Stimulated activated CD8-positive, alpha-beta memory T cell treated with anti-CD3 and anti-CD28 coated beads, Interleukin-12 subunit alpha, Interleukin-12 subunit beta, amount 100 ng/mL, for 1 hour (primary cell): ENCODE measurements at regions not wholly inside any gene's neighbourhood (a gene's known extent, or its start where the extent isn't known, plus 50 kb on each side); places are given as distances from the start of the nearest gene placed in this dataset.

Experiments
- DNase-seq: peaks from one replicate; pipeline ENCODE4 v3.0.0-alpha.2; 2020; ENCODE audit warnings: low read depth

DNA sequence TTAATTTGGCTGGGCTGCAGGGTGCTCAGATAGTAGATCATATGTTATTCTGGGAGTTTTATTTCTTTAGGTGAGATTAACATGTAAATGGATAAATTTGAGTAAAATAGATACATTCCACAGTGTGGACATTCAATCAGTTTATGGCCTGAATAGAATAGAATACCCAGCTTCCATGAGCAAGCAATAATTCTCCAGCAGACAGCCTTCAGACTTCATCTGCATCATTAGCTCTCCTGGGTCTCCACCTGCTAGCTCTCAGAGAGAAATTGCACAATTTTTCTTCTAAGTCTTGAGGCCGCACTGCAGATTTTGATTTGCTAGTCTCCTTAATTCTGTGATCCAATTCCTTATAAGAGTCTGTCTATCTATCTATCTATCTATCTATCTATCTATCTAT is 420.3 kb upstream of the BOD1L1 start:
- no peak for DNase-seq

DNA sequence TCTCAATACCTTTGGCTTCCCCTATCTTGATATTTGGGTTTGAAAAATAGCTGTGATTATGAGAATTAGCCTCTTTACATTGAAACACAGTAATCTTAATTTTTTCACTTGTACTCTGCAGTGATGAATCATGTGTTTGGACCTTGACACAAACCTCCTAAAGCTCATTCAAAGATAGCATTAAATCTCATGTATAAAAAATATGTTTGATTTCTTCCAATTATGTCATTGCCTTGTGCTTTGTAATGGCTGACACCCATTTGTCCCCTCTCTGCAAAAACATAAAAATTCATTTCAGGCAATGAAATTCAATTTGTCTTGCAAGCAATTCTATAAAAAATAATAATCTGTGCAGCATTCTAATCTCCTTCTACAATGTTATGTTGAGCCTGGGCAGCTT is 422.4 kb upstream of the BOD1L1 start:
- DNase-seq: no peak

DNA sequence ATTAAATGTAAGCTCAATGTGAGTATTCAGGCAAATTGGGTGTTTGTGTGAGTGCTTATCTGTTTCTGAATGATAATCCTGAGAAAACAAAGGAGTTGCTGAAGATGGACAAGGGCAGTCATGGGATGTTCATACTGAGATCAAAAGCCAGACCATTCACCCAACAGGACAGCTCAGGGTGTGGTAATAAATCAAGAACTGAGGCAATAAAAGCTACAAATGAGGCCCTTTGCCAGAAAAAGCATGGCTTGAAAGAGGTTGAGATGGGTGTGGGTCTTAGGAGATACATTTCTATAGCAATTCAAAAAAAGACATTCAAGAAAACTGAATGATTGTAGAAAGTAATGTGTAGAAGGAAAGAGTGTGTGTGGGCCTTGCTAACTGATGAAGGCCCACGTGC is 425.8 kb upstream of the BOD1L1 start:
- DNase-seq: no peak

DNA sequence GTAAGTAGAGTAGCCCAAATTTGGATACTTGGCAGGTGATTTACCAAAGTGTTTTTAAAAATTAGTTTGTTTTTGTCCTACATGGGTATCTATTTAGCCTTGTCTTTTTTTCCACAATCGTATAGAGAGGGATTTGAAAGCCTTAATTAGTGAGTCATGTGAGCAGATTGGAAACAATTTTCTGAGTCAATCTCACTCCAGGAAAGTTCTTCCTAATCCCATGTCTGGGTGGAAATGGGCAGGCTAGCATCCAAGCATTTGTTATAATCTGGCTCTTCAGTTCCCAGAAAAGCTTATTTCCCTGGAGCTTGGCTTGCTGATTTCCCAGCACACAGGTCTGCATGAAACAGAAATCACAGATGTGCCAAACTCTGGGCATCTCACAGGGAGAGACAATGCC is 426.9 kb upstream of the BOD1L1 start:
- DNase-seq: no peak

DNA sequence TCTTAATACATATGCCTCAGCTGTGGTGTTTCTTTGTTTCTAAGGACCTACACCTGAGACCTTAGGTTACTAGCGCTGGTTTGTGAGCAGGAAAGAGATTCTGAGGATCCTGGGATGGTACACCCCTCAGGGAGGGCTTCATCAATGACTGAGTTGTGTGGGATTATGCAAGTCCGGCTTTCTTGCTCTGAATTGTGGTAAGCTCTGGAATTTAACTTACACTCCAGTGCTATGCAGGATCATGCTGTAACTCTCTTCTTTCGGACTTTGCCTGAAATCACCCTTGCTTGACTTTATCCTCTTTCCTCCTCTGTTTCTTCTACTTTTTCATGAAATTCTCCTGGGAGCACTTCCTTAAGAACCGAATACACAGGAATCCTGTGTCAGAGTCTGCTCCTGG is 431.5 kb upstream of the BOD1L1 start:
- no peak for DNase-seq

DNA sequence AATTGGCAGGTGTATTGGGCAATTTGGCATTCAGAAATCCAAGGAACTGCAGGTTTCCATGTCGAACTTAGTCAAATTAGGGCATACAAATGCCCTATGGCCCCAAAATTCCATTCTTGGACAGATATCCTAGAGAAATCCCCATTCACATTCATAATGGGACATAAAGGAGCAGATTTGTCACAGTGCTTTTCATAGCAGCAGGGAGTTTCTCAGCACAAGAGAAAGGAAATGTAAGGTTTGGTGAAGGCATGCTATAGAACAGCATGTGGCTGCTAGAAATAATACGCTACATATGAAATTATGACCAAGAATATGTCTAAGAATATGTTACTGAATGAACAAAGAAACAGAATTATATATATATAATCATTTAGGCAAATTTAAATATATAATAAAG is 437.5 kb upstream of the BOD1L1 start:
- DNase-seq: no peak

DNA sequence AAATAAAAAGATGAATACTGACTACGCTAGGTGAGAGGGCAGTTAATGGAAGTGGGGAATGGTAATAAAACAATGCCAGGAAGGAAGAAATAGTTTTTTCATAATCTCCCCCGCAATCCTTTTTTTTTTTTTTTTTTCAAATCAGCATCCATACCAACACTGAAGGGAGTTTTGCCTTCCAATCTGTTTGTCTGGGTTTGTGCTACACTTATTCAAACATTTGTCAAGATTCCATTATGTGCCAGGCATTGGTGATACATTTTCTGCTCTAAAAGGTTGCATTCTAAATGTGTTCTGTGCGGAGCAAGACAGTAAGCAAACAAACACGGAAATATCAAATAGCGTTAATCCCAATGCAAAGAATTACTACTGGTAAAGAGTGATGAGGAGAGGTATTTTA is 437.9 kb upstream of the BOD1L1 start:
- DNase-seq: no peak

DNA sequence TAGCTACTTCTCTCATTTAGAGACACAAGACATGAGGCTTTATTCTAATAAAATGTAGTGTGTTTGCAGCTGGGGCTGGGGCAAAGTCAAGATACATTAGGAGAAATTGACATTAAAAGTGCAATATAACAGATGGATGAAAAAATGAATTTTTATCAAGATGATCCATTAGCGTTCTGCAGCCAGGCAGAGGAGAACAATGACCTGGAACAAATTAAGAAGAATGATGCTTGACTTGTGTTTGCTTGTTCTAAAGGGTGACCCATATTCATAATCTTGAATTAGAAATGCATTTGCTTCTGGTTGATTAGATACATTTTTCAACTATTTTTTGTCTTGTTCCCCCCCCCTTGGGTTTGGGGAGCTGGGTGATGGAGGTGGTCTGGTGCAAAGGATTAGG is 439.5 kb upstream of the BOD1L1 start:
- no peak for DNase-seq

DNA sequence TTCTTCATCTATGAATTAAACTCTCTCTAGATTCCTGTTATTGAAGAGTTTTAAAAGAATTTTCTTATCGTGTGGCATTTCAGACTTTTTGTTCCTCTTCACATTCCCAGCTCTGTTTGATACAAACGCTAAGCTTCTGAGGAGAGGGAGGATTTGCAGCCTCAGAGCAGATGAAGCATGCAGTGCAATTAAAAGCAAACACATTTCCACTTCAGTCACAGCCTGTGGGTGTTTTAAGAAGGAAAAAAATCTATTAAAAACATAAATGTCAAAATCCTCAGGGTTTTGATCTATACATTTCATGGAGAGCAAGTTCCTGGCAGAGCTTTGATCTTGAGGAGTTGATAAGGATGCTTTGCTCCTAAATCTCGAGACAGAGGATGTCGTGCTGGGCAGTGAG is 442.4 kb upstream of the BOD1L1 start:
- DNase-seq: no peak

DNA sequence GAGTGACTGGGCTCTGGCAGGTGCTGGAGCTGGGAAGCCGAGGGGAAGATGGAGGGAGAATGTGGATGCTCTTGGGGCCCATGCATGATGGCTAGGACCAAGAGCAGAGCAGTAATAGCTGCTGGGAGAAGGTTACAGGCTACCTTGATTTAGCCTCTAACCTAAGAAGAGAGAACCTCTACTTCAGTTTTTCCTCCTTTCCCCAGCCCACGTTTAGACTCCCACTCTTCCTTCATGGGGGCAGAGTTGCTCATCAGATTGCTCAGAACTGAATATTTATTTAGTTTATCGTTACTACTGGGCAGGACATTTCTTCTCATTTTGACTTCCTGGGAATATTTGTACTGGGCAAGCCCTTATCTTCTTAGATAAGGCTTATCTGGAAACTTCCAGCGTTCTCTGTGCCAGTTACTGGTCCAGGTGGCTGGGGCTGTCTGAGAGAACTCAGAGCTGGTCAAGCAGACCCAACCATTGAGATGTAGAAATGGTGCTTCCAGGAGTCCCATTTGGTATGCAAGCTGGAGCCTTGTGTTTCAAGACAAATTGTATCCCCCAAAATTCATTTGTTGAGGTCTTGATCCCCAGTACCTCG is 442.9 kb upstream of the BOD1L1 start:
- DNase-seq: no peak

DNA sequence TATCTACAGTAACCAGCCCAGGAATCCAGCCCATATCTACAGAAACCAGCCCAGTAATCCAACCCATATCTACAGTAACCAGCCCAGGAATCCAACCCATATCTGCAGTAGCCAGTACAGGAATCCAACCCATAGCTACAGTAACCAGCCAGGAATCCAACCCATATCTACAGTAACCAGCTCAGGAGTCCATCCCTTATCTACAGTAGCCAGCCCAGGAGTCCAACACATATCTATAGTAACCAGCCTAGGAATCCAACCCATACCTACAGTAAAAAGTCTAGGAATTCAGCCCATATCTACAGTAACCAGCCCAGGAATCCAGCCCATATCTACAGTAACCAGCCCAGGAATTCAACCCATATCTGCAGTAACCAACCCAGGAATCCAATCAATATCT is 445.0 kb upstream of the BOD1L1 start:
- no peak for DNase-seq

DNA sequence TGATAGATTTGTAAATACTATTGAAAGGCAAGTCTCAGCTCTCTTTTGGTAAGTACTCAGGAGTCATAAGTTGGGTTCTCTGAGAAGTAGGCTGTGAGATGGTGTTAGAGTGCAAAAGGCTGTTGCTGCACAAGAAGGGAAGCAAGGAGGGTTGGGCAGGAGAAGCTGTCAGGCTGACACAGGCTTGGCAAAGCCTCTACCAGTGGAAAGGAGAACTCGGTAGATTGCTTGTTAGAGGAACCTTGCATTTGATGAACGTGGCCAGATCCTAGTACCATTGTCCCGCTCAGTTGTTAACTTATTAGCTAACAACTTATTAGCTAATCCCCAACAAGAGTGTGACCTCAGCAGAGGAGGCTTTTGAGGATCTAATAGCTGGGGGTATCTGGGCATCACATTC is 449.3 kb upstream of the BOD1L1 start:
- no peak for DNase-seq

DNA sequence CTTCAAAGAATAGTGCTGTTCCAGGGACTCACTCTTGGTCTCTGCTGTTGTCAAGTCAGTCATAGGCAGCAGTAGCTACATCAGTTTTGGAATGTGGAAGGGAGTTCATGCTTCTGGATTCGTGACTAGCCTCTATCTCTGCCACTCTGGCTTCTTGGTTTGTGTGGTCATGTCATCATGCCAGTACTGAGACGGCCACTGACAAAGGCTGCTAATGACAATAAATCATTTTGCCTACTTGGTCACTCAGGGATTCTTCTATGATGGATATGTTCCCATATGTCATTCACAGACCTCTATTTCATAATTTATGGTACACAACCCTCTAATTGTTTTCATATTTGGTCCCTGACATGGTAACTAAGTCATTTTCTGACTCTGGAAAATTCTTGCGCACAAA is 450.8 kb upstream of the BOD1L1 start:
- no peak for DNase-seq

DNA sequence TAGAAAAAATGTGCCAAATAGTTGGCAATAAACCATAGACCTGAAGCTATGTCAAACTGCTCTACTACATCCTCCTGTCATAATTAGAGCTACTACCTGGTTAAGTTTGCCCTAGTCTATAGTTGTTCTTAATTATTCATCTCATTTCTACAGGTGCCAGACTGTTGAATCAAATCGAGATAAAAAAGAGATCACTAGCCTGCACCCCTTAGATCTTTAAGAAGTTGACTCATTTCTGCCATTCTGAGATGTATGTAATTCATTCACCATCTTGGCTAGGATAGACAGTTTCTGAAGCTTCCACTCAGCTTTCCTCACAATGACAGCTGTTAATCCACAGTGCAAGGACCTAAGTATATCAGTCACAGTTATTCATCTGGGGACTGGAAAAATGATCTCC is 452.1 kb upstream of the BOD1L1 start:
- DNase-seq: no peak

DNA sequence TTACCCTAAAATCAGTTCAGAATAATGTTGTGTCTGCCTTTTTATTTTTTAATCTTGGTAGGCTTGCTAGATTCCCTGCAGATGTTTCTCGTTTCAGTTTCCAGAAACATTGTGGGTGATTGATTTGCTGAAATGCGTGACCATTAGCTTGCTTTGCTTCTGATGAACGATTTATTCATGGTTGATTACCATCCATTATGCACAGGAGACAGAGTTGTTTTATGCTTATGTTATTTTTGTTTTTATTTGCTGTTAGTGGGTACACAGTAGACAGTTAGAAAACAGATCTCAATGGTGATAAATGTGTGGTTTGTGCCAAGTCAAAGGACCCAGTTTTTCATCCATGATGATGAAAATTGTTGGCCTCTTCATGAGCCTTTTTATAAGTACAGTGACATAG is 455.6 kb upstream of the BOD1L1 start:
- no peak for DNase-seq

DNA sequence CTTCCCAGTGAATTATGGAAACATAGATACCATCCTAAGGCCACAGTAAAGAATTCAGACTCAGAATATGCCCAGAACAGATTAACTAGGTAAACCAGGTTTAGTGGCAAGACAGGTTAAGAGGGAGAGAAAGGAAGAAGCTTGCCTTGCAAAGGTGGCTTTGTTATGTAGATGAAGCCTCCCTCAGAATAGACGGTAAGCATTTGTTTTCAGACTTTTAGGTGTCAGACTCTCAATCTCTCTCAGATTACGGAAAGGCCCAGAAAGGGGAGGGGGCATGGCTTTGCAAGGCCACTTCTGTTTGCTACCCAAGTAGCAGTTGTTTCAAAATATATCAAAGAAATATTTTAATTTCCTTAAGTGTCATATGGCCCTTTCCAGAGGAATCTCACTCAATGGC is 457.1 kb upstream of the BOD1L1 start:
- DNase-seq: no peak

DNA sequence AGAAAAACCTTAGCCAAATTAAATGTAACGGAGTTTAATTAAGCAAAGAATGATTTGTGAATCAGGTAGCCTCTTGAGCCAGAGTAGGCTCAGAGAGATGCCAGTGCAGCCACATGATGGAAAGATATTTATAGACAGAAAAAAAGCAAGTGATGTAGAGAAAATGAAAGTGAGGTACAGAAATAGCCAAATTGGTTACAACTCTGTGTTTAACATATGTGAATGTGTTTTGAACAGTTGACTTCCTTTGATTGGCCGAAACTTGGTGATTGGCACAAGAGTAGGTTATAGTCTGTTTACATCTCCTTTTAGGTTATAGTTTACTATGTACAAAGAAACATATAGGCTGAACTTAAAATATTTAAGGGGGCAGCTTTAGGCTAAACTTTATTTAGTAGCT is 459.9 kb upstream of the BOD1L1 start:
- no peak for DNase-seq

DNA sequence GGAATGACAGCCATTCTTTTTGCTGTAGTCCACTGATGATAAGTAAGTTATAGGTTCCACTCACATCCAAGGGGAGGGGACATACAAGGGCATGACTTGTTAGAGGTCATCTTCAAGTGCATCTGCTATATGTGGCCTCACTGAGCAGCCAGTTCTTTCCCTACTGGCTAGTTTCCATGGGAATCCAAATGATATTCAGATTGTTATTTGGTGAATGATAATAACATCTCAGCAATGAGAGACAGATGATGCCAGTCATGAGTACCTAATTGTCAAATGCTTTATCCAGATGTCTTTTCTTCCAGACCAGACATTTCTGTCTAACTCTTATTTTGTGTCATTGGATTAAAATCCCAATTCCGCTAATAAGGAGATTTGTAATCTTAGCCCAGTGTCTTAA is 460.4 kb upstream of the BOD1L1 start:
- DNase-seq: no peak

DNA sequence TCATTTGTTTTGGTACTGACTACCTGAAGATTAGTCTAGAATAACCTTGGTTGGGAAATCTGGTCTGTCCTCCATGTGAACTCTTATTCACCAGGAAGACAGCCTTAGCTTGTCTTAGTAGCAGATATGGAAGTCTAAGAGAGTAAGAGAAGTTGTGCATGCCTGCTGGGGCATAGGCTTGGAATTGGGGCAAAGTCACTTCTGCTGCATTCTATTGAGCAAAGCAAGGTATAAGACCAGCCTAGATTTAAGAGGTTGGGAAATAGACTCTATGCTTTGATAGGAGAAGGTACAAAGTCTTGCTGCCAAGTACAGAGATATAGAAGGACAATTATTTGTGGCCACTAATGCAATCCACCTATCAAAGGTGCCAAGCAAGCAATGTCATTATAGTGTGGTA is 464.0 kb upstream of the BOD1L1 start:
- no peak for DNase-seq

DNA sequence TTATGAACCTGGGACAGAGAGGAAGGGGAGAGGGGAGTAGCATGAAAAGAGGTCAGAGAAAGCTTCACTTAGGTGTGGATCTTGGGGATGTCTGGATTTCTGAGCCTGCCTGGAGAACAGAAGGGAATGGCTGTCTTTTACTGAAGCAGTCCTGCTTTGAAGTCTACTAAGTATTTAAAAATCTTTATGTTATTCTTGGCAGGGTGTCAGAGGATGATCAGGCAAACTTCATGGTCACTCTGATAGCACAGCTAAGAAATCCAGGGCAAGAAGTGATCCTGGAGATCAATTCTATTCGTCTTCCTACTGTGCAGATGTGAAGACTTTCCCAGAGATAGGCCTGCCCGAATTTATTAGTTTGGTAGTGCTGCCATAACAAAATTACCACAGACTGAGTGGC is 464.4 kb upstream of the BOD1L1 start:
- no peak for DNase-seq

DNA sequence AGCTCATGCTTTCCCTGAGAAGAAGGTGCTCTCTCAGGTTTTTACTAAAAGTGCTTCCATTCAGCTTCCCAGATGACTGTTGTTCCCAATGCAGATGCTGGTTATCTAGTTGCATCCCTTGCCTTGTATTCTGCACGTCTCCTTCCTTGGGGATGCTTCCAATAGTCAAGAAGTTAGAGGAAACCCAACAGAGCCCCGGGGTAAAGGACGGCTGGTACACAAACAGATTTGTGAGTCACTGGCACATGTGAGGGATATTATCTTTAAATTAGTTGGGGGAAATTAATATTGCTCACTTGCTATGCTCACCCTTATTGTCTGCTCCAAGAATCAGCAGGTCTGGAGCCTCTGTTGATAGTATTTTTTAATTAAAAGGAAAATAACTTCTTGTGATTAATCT is 465.2 kb upstream of the BOD1L1 start:
- no peak for DNase-seq

DNA sequence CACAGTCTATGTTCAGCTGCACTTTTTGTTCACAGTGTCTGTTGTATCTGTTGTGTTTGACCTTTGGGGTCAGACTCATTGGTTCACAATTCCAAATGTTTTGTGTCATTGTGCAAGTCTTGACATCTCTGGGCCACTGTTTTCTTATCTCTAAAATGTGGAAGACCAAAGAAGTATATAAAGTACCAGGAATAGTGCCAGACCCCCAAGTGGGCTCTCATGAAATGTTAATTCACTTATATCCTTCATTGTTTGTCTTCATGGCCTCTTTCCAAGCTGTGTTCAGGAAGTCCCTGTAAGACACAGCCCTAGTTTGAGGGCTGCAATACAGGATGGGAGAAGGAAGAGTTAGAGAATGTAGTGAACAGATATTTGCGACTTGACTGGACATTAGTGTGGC is 468.3 kb upstream of the BOD1L1 start:
- DNase-seq: no peak

DNA sequence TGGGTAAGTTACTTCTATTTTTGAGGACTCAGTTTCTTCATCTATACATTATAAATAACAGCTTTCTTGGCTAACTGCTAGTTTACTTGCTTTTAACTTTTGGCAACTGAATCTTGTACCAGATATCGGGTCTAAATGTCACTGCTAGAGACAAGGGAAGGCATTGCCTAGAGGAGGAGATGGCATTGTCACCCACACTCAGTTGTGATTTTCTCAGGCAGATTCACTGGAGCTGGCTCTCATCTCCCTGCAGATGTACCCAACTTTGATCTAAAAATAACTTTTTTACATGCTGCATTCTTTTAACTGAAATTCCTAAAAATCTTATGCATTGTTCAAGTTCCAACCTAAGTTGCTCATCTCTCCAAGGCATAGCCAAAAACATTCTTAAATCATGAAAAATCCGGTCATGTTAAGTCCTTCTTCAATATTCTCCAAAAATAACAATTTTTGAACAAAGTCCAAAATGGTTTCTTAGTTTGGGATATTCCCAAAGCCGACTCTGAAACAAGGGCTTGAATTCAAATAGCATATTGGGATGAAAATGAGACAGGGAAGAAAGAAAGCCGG is 469.0 kb upstream of the BOD1L1 start:
- no peak for DNase-seq

DNA sequence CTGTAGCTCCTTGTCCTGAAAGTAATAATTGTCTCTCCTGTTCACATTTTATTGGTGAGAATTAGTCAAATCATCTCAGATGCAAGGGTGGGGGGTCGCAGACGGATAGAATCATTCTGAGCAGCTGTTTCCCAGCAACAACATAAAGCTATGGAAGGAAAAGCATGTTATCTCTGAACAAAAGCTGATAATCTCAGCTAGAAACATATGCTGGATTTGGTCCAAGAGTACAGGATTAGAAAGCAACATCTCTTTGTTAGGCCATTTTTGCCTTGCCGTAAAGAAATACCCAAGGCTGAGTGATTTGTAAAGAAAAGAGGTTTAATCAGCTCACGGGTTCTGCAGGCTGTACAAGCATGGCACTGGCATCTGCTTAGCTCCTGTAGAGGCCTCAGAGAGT is 472.8 kb upstream of the BOD1L1 start:
- DNase-seq: no peak

DNA sequence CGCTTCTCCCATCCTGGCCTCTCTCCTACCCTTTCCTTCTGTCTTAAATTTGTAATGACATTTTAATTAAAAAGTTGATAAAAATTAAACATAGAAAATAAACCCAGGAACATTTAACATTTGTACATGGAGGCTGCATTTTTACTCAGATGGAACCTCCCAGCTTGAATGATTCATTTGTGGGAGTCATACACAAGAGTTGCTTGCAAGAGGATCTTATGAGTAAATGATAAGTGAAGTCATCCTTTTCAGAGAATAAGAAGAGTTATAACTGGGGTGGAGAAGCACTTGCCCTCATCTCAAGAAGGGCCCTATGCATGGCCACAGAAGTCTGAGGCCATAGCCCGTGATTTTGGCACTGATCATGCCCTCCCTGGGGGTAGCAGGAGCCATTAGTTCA is 482.9 kb upstream of the BOD1L1 start:
- no peak for DNase-seq
